Spleen (tissue), 11 donors: ENCODE measurements at regions not wholly inside any gene's neighbourhood (a gene's known extent, or its start where the extent isn't known, plus 50 kb on each side); places are given as distances from the start of the nearest gene placed in this dataset.

Experiments used
- DNase-seq: peaks from one replicate; pipeline ENCODE4 v3.0.0-alpha.2; 2020
- H3K27ac ChIP-seq, 8 donors: fragments of 200-600 bp; sonication (generic) in 7 of 8; 1 replicate in 4 of 8; 2 replicates in 4 of 8; pipeline versions ENCODE4 v1.5.0 to v1.8.0; 2016 to 2021; ENCODE audit warnings: inconsistent platforms in 4 of 8, mild to moderate bottlenecking in 4 of 8, moderate library complexity in 1 of 8
- H3K27me3 ChIP-seq, 7 donors: fragments of 200-600 bp; sonication (generic) in 6 of 7; replicated peaks in 1 of 7; 1 replicate in 4 of 7; 2 replicates in 3 of 7; pipeline versions ENCODE4 v1.5.0 to v1.8.0; 2016 to 2021; ENCODE audit warnings: inconsistent platforms in 3 of 7, mild to moderate bottlenecking in 1 of 7
- H3K36me3 ChIP-seq, 6 donors: fragments of 200-600 bp; sonication (generic) in 5 of 6; 1 replicate in 4 of 6; 2 replicates in 2 of 6; pipeline versions ENCODE4 v1.5.0 to v1.8.0; 2016 to 2021; ENCODE audit warnings: inconsistent platforms in 2 of 6
- H3K4me1 ChIP-seq, 6 donors: fragments of 200-600 bp; sonication (generic) in 5 of 6; 1 replicate in 3 of 6; 2 replicates in 3 of 6; pipeline versions ENCODE4 v1.5.0 to v1.8.0; 2016 to 2021; ENCODE audit warnings: inconsistent platforms in 3 of 6
- H3K4me3 ChIP-seq, 8 donors: fragments of 200-600 bp; sonication (generic) in 7 of 8; 1 replicate in 4 of 8; 2 replicates in 4 of 8; pipeline versions ENCODE4 v1.5.0 to v1.8.0; 2016 to 2021; ENCODE audit warnings: inconsistent platforms in 4 of 8, mild to moderate bottlenecking in 4 of 8, moderate library complexity in 2 of 8
- H3K9me3 ChIP-seq, 8 donors: fragments of 200-600 bp; sonication (generic) in 7 of 8; 1 replicate in 4 of 8; 2 replicates in 4 of 8; pipeline versions ENCODE4 v1.5.0 to v1.8.0; 2016 to 2021; ENCODE audit warnings: inconsistent platforms in 4 of 8
- POLR2A ChIP-seq, 3 donors: fragments of 450-650 bp; IDR thresholded peaks; one replicate each; pipeline ENCODE4 v1.5.1; 2017; ENCODE audit warnings: antibody characterized with exemption in 3 of 3, mild to moderate bottlenecking in 1 of 3
- POLR2AphosphoS5 ChIP-seq, 3 donors: sonication (generic); formaldehyde crosslinking; IDR thresholded peaks; one replicate each; pipeline ENCODE4 v1.5.1; 2017; ENCODE audit warnings: antibody characterized with exemption in 3 of 3
- WGBS, 5 donors: extraction: QIAGEN DNeasy Blood & Tissue Kit in 3 of 5; methylation state at CpG; one replicate each; pipeline versions ENCODE4 v1.1.5 to v1.1.7; 2013 to 2018; 5-methylcytosine and 5-hydroxymethylcytosine counted together
- intact Hi-C: fragments of 100-400 bp; cut with DNase I; formaldehyde crosslinking; loops from one replicate; pipeline ENCODE4 v1.15.0; 2023; ENCODE audit warnings: low total_unique reads
- TF ChIP-seq, protein P1 (sequence below), 11 experiments: fragments of 200-600 bp in 7 of 11; fragments of 450-650 bp in 4 of 11; sonication (generic) in 4 of 11; IDR thresholded peaks in 8 of 11; conservative IDR thresholded peaks in 3 of 11; 1 replicate in 7 of 11; 2 replicates in 4 of 11; pipeline versions ENCODE4 v1.4.0 to v1.8.0; 2016 to 2021; ENCODE audit warnings: antibody characterized with exemption in 11 of 11, inconsistent platforms in 4 of 11, mild to moderate bottlenecking in 1 of 11
- donor health status: healthy with polysubstance abuse.
- donor health status: DM: no; HTN: no; CAD: no; lungs with moderate emphysema.
- donor health status: DM: no; HTN: no; CAD: no.
- donor health status: Bipolar disorder and iron deficiency.
- donor health status: healthy.
- donor health status: DM: no; HTN: no; CAD: no.
- donor health status: DM: yes; HTN: yes; CAD: no.

DNA sequence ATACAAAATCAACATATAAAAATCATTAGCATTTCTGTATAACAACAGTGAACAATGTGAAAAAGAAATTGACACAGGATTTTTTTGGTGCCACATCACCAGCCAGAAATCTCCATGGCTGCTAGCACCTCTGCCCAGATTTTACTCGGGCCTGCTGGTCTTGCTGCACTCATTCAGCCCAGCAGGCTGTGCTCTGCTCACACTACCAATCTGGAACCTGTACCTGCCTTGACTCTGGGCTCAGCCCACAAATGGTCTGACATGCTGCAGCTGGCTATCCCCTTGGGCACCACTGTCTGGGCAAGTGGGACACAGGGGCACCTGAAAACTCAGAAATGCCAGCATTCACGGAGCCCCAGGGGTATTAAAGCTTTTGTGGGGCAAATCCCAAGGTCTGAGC is 392.5 kb upstream of the NRXN1 start:
- no peak overlapping the region for H3K27ac ChIP-seq
- no peaks in the 10 kb centered on the region for H3K36me3 ChIP-seq
- H3K9me3 ChIP-seq = peaks cover 0 to 46% (median 36%) of the 10 kb centered on the region in 8 donors
- H3K4me1 ChIP-seq = no peaks in the 10 kb centered on the region
- intact Hi-C loops = no loop called here
- TF ChIP-seq, protein P1, sequence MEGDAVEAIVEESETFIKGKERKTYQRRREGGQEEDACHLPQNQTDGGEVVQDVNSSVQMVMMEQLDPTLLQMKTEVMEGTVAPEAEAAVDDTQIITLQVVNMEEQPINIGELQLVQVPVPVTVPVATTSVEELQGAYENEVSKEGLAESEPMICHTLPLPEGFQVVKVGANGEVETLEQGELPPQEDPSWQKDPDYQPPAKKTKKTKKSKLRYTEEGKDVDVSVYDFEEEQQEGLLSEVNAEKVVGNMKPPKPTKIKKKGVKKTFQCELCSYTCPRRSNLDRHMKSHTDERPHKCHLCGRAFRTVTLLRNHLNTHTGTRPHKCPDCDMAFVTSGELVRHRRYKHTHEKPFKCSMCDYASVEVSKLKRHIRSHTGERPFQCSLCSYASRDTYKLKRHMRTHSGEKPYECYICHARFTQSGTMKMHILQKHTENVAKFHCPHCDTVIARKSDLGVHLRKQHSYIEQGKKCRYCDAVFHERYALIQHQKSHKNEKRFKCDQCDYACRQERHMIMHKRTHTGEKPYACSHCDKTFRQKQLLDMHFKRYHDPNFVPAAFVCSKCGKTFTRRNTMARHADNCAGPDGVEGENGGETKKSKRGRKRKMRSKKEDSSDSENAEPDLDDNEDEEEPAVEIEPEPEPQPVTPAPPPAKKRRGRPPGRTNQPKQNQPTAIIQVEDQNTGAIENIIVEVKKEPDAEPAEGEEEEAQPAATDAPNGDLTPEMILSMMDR (IDR thresholded peaks at IDR 0.05 in 8 of 11, conservative IDR thresholded peaks at IDR 0.05 in 3 of 11) = no peak
- TF ChIP-seq POLR2AphosphoS5 (IDR thresholded peaks at IDR 0.05) (no peak), POLR2A (IDR thresholded peaks at IDR 0.05) (no peak)
- H3K4me3 ChIP-seq = no peak overlapping the region
- 36 to 64% (median 62%) methylated on average over 2 of the region's 2 CpGs for WGBS, 5 donors
- no peaks in the 10 kb centered on the region for H3K27me3 ChIP-seq
- peak; percentile 38 for DNase-seq

- TF ChIP-seq, protein P1 (IDR thresholded peaks at IDR 0.05 in 8 of 11, conservative IDR thresholded peaks at IDR 0.05 in 3 of 11) = no peak
- no peak for TF ChIP-seq POLR2A (IDR thresholded peaks at IDR 0.05)
- TF ChIP-seq POLR2AphosphoS5 (IDR thresholded peaks at IDR 0.05) = no peak
- no peaks in the 10 kb centered on the region for H3K36me3 ChIP-seq
- no peak for DNase-seq
- H3K27me3 ChIP-seq = no peaks in the 10 kb centered on the region
- no peak overlapping the region for H3K4me3 ChIP-seq
- no peak overlapping the region for H3K27ac ChIP-seq
- intact Hi-C loops = no loop called here
- 32 to 50% (median 38%) methylated on average over 3 of the region's 3 CpGs for WGBS, 5 donors
- peaks cover 0 to 18% (median 13%) of the 10 kb centered on the region in 8 donors for H3K9me3 ChIP-seq
- no peaks in the 10 kb centered on the region for H3K4me1 ChIP-seq
Measured at GRCh38 chr2:51420511-51420910, 388.6 kb upstream of the NRXN1 start.

DNA sequence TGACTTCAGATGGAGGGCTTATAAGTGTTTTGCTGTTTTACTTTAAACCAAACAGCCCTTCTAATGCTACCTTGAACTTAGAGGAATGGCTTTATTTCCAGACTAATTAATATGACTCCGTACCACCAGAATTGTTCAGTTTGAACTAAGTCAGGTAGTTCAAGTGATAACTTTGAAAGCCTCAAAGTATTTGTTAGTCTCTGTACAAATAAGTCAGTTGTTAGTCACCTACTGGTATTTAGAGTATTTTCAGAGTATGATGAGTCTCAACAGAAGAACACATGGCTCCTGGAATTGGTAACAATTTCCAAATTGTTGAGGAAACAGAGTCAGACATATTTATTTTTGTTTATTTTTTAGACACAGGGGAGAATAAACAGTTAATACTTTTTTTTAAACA is 381.8 kb upstream of the NRXN1 start:
- H3K27ac ChIP-seq = no peak overlapping the region
- 73 to 89% (median 83%) methylated on average over 1 of the region's 1 CpG for WGBS, 5 donors
- no peaks in the 10 kb centered on the region for H3K27me3 ChIP-seq
- intact Hi-C loops = no loop called here
- peaks cover 0 to 6% (median 0%) of the 10 kb centered on the region in 8 donors for H3K9me3 ChIP-seq
- no peaks in the 10 kb centered on the region for H3K4me1 ChIP-seq
- H3K4me3 ChIP-seq = no peak overlapping the region
- no peaks in the 10 kb centered on the region for H3K36me3 ChIP-seq
- TF ChIP-seq, protein P1 (IDR thresholded peaks at IDR 0.05 in 8 of 11, conservative IDR thresholded peaks at IDR 0.05 in 3 of 11) = no peak
- DNase-seq = no peak

DNA sequence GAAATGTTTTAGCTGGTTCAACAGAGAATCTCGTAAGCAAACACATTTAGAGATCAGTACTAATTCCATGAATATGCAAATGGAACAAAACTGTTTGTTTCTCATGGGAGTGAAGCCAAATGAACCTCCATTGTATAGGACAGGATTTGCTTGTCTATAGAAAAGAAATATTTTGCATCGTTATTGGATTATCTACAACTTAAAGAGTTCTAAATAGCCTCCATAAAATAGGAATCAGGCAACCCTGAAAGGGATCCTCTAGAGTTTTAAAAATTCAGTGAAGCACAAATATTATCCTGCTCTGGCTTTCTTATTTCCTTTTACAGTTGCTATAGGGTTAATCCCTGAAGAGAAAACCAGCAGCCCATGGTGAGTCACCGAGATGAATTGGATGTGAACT is 378.4 kb upstream of the NRXN1 start:
- intact Hi-C loops = no loop called here
- no peak for DNase-seq
- TF ChIP-seq POLR2A (IDR thresholded peaks at IDR 0.05) (no peak), POLR2AphosphoS5 (IDR thresholded peaks at IDR 0.05) (no peak)
- TF ChIP-seq, protein P1 (IDR thresholded peaks at IDR 0.05 in 8 of 11, conservative IDR thresholded peaks at IDR 0.05 in 3 of 11) = no peak
- H3K27ac ChIP-seq = no peak overlapping the region
- H3K4me3 ChIP-seq = no peak overlapping the region
- no peaks in the 10 kb centered on the region for H3K36me3 ChIP-seq
- 48 to 63% (median 54%) methylated on average over 3 of the region's 3 CpGs for WGBS, 5 donors
- H3K9me3 ChIP-seq = peaks cover 0 to 18% (median 2%) of the 10 kb centered on the region in 8 donors
- H3K27me3 ChIP-seq = no peaks in the 10 kb centered on the region
- H3K4me1 ChIP-seq = no peaks in the 10 kb centered on the region
